ENCODE measurements at regions not wholly inside any gene's neighbourhood (a gene's known extent, or its start where the extent isn't known, plus 50 kb on each side); places are given as distances from the start of the nearest gene placed in this dataset.

GRCh38 chr12:131506426-131506825 is 204.5 kb upstream of the SFSWAP start:
- FAIRE-seq: no peak
- Histone ChIP-seq H3K4me3 (ENCODE audit: control insufficient read depth in 2 of 3, extremely low read depth in 1 of 3, insufficient read depth in 2 of 3, low read depth in 1 of 3, low read length in 3 of 3) (no peak overlapping the region), H3K79me2 (ENCODE audit: control insufficient read depth, insufficient read depth, low read length) (no peaks in the 10 kb centered on the region), H3K27ac (ENCODE audit: control insufficient read depth, insufficient read depth, low read length) (no peak overlapping the region), H3K9ac (ENCODE audit: control insufficient read depth, extremely low read depth, insufficient read depth, low read length) (no peak overlapping the region), H3K36me3 (ENCODE audit: control insufficient read depth in 2 of 2, extremely low read depth in 1 of 2, insufficient read depth in 2 of 2, low read length in 2 of 2) (no peaks in the 10 kb centered on the region), H3K4me1 (ENCODE audit: control insufficient read depth, extremely low read depth, insufficient read depth, low read length) (peaks cover 6% of the 10 kb centered on the region), H4K20me1 (ENCODE audit: control insufficient read depth, extremely low read depth, insufficient read depth, low read length) (no peaks in the 10 kb centered on the region), H2AFZ (ENCODE audit: control insufficient read depth, low read length) (no peak overlapping the region), H3K9me1 (ENCODE audit: control insufficient read depth, extremely low read depth, insufficient read depth, low read length) (no peaks in the 10 kb centered on the region), H3K9me3 (ENCODE audit: control insufficient read depth, low read depth, low read length) (no peaks in the 10 kb centered on the region), H3K27me3 (ENCODE audit: control insufficient read depth, extremely low read depth, insufficient read depth, low read length) (no peaks in the 10 kb centered on the region), H3K4me2 (ENCODE audit: control insufficient read depth, extremely low read depth, insufficient read depth, low read depth, low read length) (no peak overlapping the region)
- no peak for TF ChIP-seq EZH2 (IDR thresholded peaks at IDR 0.05; ENCODE audit: low read length)
- TF ChIP-seq CTCF (optimal IDR thresholded peaks at IDR 0.05 in 1 of 3, IDR thresholded peaks at IDR 0.05 in 1 of 3, conservative IDR thresholded peaks at IDR 0.05 in 1 of 3; ENCODE audit: extremely low read depth in 1 of 3, insufficient read depth in 2 of 3, low read length in 3 of 3): no peak
- dilution Hi-C loops (cut with MboI; ENCODE audit: extremely low pct_ligation_motif_present, low sequenced_read_pairs): no loop called here
- DNase-seq (ENCODE audit: low read depth, low spot score): no peak

- Histone ChIP-seq H3K4me3 (ENCODE audit: control insufficient read depth in 2 of 3, extremely low read depth in 1 of 3, insufficient read depth in 2 of 3, low read depth in 1 of 3, low read length in 3 of 3) (no peak overlapping the region), H3K9ac (ENCODE audit: control insufficient read depth, extremely low read depth, insufficient read depth, low read length) (no peak overlapping the region), H3K27me3 (ENCODE audit: control insufficient read depth, extremely low read depth, insufficient read depth, low read length) (no peaks in the 10 kb centered on the region), H3K9me3 (ENCODE audit: control insufficient read depth, low read depth, low read length) (no peaks in the 10 kb centered on the region), H3K36me3 (ENCODE audit: control insufficient read depth in 2 of 2, extremely low read depth in 1 of 2, insufficient read depth in 2 of 2, low read length in 2 of 2) (no peaks in the 10 kb centered on the region), H3K4me2 (ENCODE audit: control insufficient read depth, extremely low read depth, insufficient read depth, low read depth, low read length) (no peak overlapping the region), H3K27ac (ENCODE audit: control insufficient read depth, insufficient read depth, low read length) (no peak overlapping the region), H3K9me1 (ENCODE audit: control insufficient read depth, extremely low read depth, insufficient read depth, low read length) (no peaks in the 10 kb centered on the region), H4K20me1 (ENCODE audit: control insufficient read depth, extremely low read depth, insufficient read depth, low read length) (no peaks in the 10 kb centered on the region), H3K4me1 (ENCODE audit: control insufficient read depth, extremely low read depth, insufficient read depth, low read length) (peaks cover 7% of the 10 kb centered on the region), H3K79me2 (ENCODE audit: control insufficient read depth, insufficient read depth, low read length) (no peaks in the 10 kb centered on the region), H2AFZ (ENCODE audit: control insufficient read depth, low read length) (no peak overlapping the region)
- FAIRE-seq: no peak
- dilution Hi-C loops (cut with MboI; ENCODE audit: extremely low pct_ligation_motif_present, low sequenced_read_pairs): no loop called here
- no peak for TF ChIP-seq CTCF (optimal IDR thresholded peaks at IDR 0.05 in 1 of 3, IDR thresholded peaks at IDR 0.05 in 1 of 3, conservative IDR thresholded peaks at IDR 0.05 in 1 of 3; ENCODE audit: extremely low read depth in 1 of 3, insufficient read depth in 2 of 3, low read length in 3 of 3)
- no peak for TF ChIP-seq EZH2 (IDR thresholded peaks at IDR 0.05; ENCODE audit: low read length)
- no peak for DNase-seq (ENCODE audit: low read depth, low spot score)
Observed at GRCh38 chr12:131507094-131507493, 203.8 kb upstream of the SFSWAP start.

Data from keratinocyte (primary cell).